ENCODE measurements at regions not wholly inside any gene's neighbourhood (a gene's known extent, or its start where the extent isn't known, plus 50 kb on each side); places are given as distances from the start of the nearest gene placed in this dataset.

- H3K4me1 ChIP-seq (ENCODE audit: control insufficient read depth in 2 of 2, insufficient read depth in 1 of 2, low read depth in 1 of 2, low read length in 2 of 2) = no peaks in the 10 kb centered on the region
- no peak overlapping the region for H3K4ac ChIP-seq (ENCODE audit: low read length)
- H2BK15ac ChIP-seq (ENCODE audit: low read length) = no peak overlapping the region
- WGBS, 2 donors (ENCODE audit: extremely low coverage in 2 of 2, insufficient read length in 2 of 2, insufficient replicate concordance in 1 of 2) = no CpG with 5 or more reads among the region's 3 CpGs
- no peak overlapping the region for H3K4me2 ChIP-seq (ENCODE audit: insufficient read depth, low read length, poor library complexity, severe bottlenecking)
- H4K91ac ChIP-seq (ENCODE audit: low read depth, low read length, poor library complexity) = no peak overlapping the region
- H3K27ac ChIP-seq (replicated peaks; ENCODE audit: low read length) = no peak overlapping the region
- no peak overlapping the region for H2BK120ac ChIP-seq (ENCODE audit: low read depth, low read length)
- no peak overlapping the region for H2AK5ac ChIP-seq (ENCODE audit: low read depth, low read length)
- H4K8ac ChIP-seq (ENCODE audit: low read depth, low read length) = no peak overlapping the region
- H3K79me1 ChIP-seq (ENCODE audit: low read depth, low read length) = no peaks in the 10 kb centered on the region
- H3K9ac ChIP-seq (ENCODE audit: low read depth, low read length, poor library complexity) = no peak overlapping the region
- H3K18ac ChIP-seq (ENCODE audit: low read length) = no peak overlapping the region
- no peak overlapping the region for H3K23ac ChIP-seq (ENCODE audit: low read depth, low read length, poor library complexity)
- H2AFZ ChIP-seq (ENCODE audit: low read length) = no peak overlapping the region
- H3K36me3 ChIP-seq (replicated peaks in 1 of 2; ENCODE audit: control insufficient read depth in 2 of 2, insufficient read depth in 2 of 2, low read length in 2 of 2) = no peaks in the 10 kb centered on the region
- H3K9me3 ChIP-seq (replicated peaks in 1 of 2; ENCODE audit: control insufficient read depth in 2 of 2, insufficient read depth in 1 of 2, low read depth in 1 of 2, low read length in 2 of 2) = no peaks in the 10 kb centered on the region
- H2BK12ac ChIP-seq (ENCODE audit: low read length) = no peak overlapping the region
- no peaks in the 10 kb centered on the region for H3K27me3 ChIP-seq (ENCODE audit: control insufficient read depth in 3 of 3, insufficient read depth in 3 of 3, low read depth in 1 of 3, low read length in 3 of 3)
- no peak for DNase-seq (ENCODE audit: low spot score)
- H2BK5ac ChIP-seq (ENCODE audit: low read length) = no peak overlapping the region
- H3K4me3 ChIP-seq (ENCODE audit: low read length in 2 of 2) = no peak overlapping the region
- H3K14ac ChIP-seq (ENCODE audit: low read length) = no peak overlapping the region
Measured at GRCh38 chr13:72230131-72230530, 363.1 kb upstream of the DACH1 start.

DNA sequence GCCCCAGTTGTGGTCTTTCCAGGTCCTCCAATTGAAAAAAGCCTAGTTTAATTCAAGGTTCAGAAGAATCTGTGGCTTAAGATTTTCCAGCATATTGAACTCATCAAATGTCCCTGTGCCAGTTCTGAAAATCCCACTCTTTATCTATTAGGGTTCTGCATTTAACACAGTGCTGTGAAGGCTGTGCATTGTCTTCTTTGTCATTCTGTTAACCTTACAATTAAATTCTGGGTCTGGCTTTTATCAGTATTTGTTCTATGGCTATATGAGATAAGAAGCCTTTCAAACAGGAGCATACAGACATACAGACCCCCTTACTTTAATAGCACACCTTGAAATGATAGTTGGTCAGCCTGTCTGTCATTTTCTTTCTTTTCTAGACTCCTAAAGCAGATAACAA is 362.1 kb upstream of the DACH1 start:
- Histone ChIP-seq H3K79me1 (ENCODE audit: low read depth, low read length) (no peaks in the 10 kb centered on the region), H2BK12ac (ENCODE audit: low read length) (no peak overlapping the region), H2BK120ac (ENCODE audit: low read depth, low read length) (no peak overlapping the region), H4K8ac (ENCODE audit: low read depth, low read length) (no peak overlapping the region), H2AK5ac (ENCODE audit: low read depth, low read length) (no peak overlapping the region), H3K4me1 (ENCODE audit: control insufficient read depth in 2 of 2, insufficient read depth in 1 of 2, low read depth in 1 of 2, low read length in 2 of 2) (no peaks in the 10 kb centered on the region), H2BK5ac (ENCODE audit: low read length) (no peak overlapping the region), H2AFZ (ENCODE audit: low read length) (no peak overlapping the region), H3K4me3 (ENCODE audit: low read length in 2 of 2) (no peak overlapping the region), H3K4me2 (ENCODE audit: insufficient read depth, low read length, poor library complexity, severe bottlenecking) (no peak overlapping the region), H2BK15ac (ENCODE audit: low read length) (no peak overlapping the region), H3K27ac (replicated peaks; ENCODE audit: low read length) (no peak overlapping the region), H3K4ac (ENCODE audit: low read length) (no peak overlapping the region), H3K14ac (ENCODE audit: low read length) (no peak overlapping the region), H3K36me3 (replicated peaks in 1 of 2; ENCODE audit: control insufficient read depth in 2 of 2, insufficient read depth in 2 of 2, low read length in 2 of 2) (no peaks in the 10 kb centered on the region), H3K27me3 (ENCODE audit: control insufficient read depth in 3 of 3, insufficient read depth in 3 of 3, low read depth in 1 of 3, low read length in 3 of 3) (no peaks in the 10 kb centered on the region), H3K23ac (ENCODE audit: low read depth, low read length, poor library complexity) (no peak overlapping the region), H3K9me3 (replicated peaks in 1 of 2; ENCODE audit: control insufficient read depth in 2 of 2, insufficient read depth in 1 of 2, low read depth in 1 of 2, low read length in 2 of 2) (no peaks in the 10 kb centered on the region), H3K9ac (ENCODE audit: low read depth, low read length, poor library complexity) (no peak overlapping the region), H4K91ac (ENCODE audit: low read depth, low read length, poor library complexity) (no peak overlapping the region), H3K18ac (ENCODE audit: low read length) (no peak overlapping the region)
- no peak for DNase-seq (ENCODE audit: low spot score)

- H3K23ac ChIP-seq (ENCODE audit: low read depth, low read length, poor library complexity) = no peak overlapping the region
- no peak overlapping the region for H2BK12ac ChIP-seq (ENCODE audit: low read length)
- no CpG with 5 or more reads among the region's 9 CpGs for WGBS, 2 donors (ENCODE audit: extremely low coverage in 2 of 2, insufficient read length in 2 of 2, insufficient replicate concordance in 1 of 2)
- DNase-seq (ENCODE audit: low spot score) = no peak
- H2AFZ ChIP-seq (ENCODE audit: low read length) = peak overlapping the region; percentile 72
- no peak overlapping the region for H2BK120ac ChIP-seq (ENCODE audit: low read depth, low read length)
- H2BK15ac ChIP-seq (ENCODE audit: low read length) = no peak overlapping the region
- H3K4me2 ChIP-seq (ENCODE audit: insufficient read depth, low read length, poor library complexity, severe bottlenecking) = no peak overlapping the region
- no peak overlapping the region for H3K9ac ChIP-seq (ENCODE audit: low read depth, low read length, poor library complexity)
- peak overlapping the region in 1 of 2 donors; percentile 43 for H3K4me3 ChIP-seq (ENCODE audit: low read length in 2 of 2)
- peak overlapping the region; percentile 22 for H3K14ac ChIP-seq (ENCODE audit: low read length)
- peak overlapping the region; percentile 41 for H3K18ac ChIP-seq (ENCODE audit: low read length)
- H3K36me3 ChIP-seq (replicated peaks in 1 of 2; ENCODE audit: control insufficient read depth in 2 of 2, insufficient read depth in 2 of 2, low read length in 2 of 2) = no peaks in the 10 kb centered on the region
- no peak overlapping the region for H4K91ac ChIP-seq (ENCODE audit: low read depth, low read length, poor library complexity)
- H3K4ac ChIP-seq (ENCODE audit: low read length) = no peak overlapping the region
- peaks cover 0 to 2% of the 10 kb centered on the region in 2 donors for H3K4me1 ChIP-seq (ENCODE audit: control insufficient read depth in 2 of 2, insufficient read depth in 1 of 2, low read depth in 1 of 2, low read length in 2 of 2)
- H3K27me3 ChIP-seq (ENCODE audit: control insufficient read depth in 3 of 3, insufficient read depth in 3 of 3, low read depth in 1 of 3, low read length in 3 of 3) = no peaks in the 10 kb centered on the region
- no peaks in the 10 kb centered on the region for H3K79me1 ChIP-seq (ENCODE audit: low read depth, low read length)
- H3K9me3 ChIP-seq (replicated peaks in 1 of 2; ENCODE audit: control insufficient read depth in 2 of 2, insufficient read depth in 1 of 2, low read depth in 1 of 2, low read length in 2 of 2) = no peaks in the 10 kb centered on the region
- H2AK5ac ChIP-seq (ENCODE audit: low read depth, low read length) = no peak overlapping the region
- no peak overlapping the region for H3K27ac ChIP-seq (replicated peaks; ENCODE audit: low read length)
- peak overlapping the region; percentile 89 for H4K8ac ChIP-seq (ENCODE audit: low read depth, low read length)
- H2BK5ac ChIP-seq (ENCODE audit: low read length) = no peak overlapping the region
Measured at GRCh38 chr13:72221276-72221962, 354.4 kb upstream of the DACH1 start.

GRCh38 chr13:72218966-72219365 is 352.0 kb upstream of the DACH1 start:
- no peak for DNase-seq (ENCODE audit: low spot score)
- no peak overlapping the region for H3K14ac ChIP-seq (ENCODE audit: low read length)
- no peak overlapping the region for H2BK15ac ChIP-seq (ENCODE audit: low read length)
- no peak overlapping the region for H2AFZ ChIP-seq (ENCODE audit: low read length)
- no peak overlapping the region for H3K9ac ChIP-seq (ENCODE audit: low read depth, low read length, poor library complexity)
- no peak overlapping the region for H2BK120ac ChIP-seq (ENCODE audit: low read depth, low read length)
- H2BK5ac ChIP-seq (ENCODE audit: low read length) = no peak overlapping the region
- H3K18ac ChIP-seq (ENCODE audit: low read length) = no peak overlapping the region
- peaks cover 0 to 2% of the 10 kb centered on the region in 2 donors for H3K4me1 ChIP-seq (ENCODE audit: control insufficient read depth in 2 of 2, insufficient read depth in 1 of 2, low read depth in 1 of 2, low read length in 2 of 2)
- no peak overlapping the region for H4K8ac ChIP-seq (ENCODE audit: low read depth, low read length)
- no peaks in the 10 kb centered on the region for H3K27me3 ChIP-seq (ENCODE audit: control insufficient read depth in 3 of 3, insufficient read depth in 3 of 3, low read depth in 1 of 3, low read length in 3 of 3)
- H4K91ac ChIP-seq (ENCODE audit: low read depth, low read length, poor library complexity) = no peak overlapping the region
- no peaks in the 10 kb centered on the region for H3K9me3 ChIP-seq (replicated peaks in 1 of 2; ENCODE audit: control insufficient read depth in 2 of 2, insufficient read depth in 1 of 2, low read depth in 1 of 2, low read length in 2 of 2)
- no peak overlapping the region for H3K4me2 ChIP-seq (ENCODE audit: insufficient read depth, low read length, poor library complexity, severe bottlenecking)
- no peak overlapping the region for H3K23ac ChIP-seq (ENCODE audit: low read depth, low read length, poor library complexity)
- H3K79me1 ChIP-seq (ENCODE audit: low read depth, low read length) = no peaks in the 10 kb centered on the region
- no peak overlapping the region for H3K27ac ChIP-seq (replicated peaks; ENCODE audit: low read length)
- no peak overlapping the region for H2BK12ac ChIP-seq (ENCODE audit: low read length)
- H3K36me3 ChIP-seq (replicated peaks in 1 of 2; ENCODE audit: control insufficient read depth in 2 of 2, insufficient read depth in 2 of 2, low read length in 2 of 2) = no peaks in the 10 kb centered on the region
- H3K4ac ChIP-seq (ENCODE audit: low read length) = no peak overlapping the region
- H3K4me3 ChIP-seq (ENCODE audit: low read length in 2 of 2) = no peak overlapping the region
- WGBS, 2 donors (ENCODE audit: extremely low coverage in 2 of 2, insufficient read length in 2 of 2, insufficient replicate concordance in 1 of 2) = no CpG with 5 or more reads among the region's 2 CpGs
- no peak overlapping the region for H2AK5ac ChIP-seq (ENCODE audit: low read depth, low read length)

All from neuronal stem cell (in vitro differentiated cells).